IMR-90 (cell line): ENCODE measurements at regions not wholly inside any gene's neighbourhood (a gene's known extent, or its start where the extent isn't known, plus 50 kb on each side); places are given as distances from the start of the nearest gene placed in this dataset.

ENCODE experiments used
- BHLHE40 ChIP-seq: fragments of 150-350 bp; IDR thresholded peaks from 2 replicates; pipeline ENCODE4 v1.6.1; 2016; ENCODE audit warnings: mild to moderate bottlenecking, low read depth, low read length
- CTCF ChIP-seq: conservative IDR thresholded peaks from 2 replicates; pipeline ENCODE4 v1.5.1; 2012; ENCODE audit warnings: mild to moderate bottlenecking, low read depth, low read length, improper control_type of control experiment
- MAFK ChIP-seq: IDR thresholded peaks from 2 replicates; pipeline ENCODE4 v1.6.1; 2012; ENCODE audit warnings: low read depth, low read length, improper control_type of control experiment
- MXI1 ChIP-seq: IDR thresholded peaks from 2 replicates; pipeline ENCODE4 v1.6.1; 2012; ENCODE audit warnings: low read depth, mild to moderate bottlenecking, low read length, moderate library complexity, borderline replicate concordance
- POLR2A ChIP-seq: IDR thresholded peaks from 2 replicates; pipeline ENCODE4 v1.6.1; 2012; ENCODE audit warnings: mild to moderate bottlenecking, low read depth, low read length
- RAD21 ChIP-seq: IDR thresholded peaks from 2 replicates; pipeline ENCODE4 v1.6.1; 2012; ENCODE audit warnings: low read length, improper control_type of control experiment
- TF ChIP-seq, protein P1 (sequence below): fragments of 150-350 bp; IDR thresholded peaks from 2 replicates; pipeline ENCODE4 v1.6.1; 2017; ENCODE audit warnings: mild to moderate bottlenecking, antibody characterized with exemption, low read length, low read depth
- TF ChIP-seq, protein P2 (sequence below): fragments of 150-350 bp; IDR thresholded peaks from 2 replicates; pipeline ENCODE4 v1.6.1; 2016; ENCODE audit warnings: low read depth, mild to moderate bottlenecking, low read length, moderate library complexity, borderline replicate concordance

DNA sequence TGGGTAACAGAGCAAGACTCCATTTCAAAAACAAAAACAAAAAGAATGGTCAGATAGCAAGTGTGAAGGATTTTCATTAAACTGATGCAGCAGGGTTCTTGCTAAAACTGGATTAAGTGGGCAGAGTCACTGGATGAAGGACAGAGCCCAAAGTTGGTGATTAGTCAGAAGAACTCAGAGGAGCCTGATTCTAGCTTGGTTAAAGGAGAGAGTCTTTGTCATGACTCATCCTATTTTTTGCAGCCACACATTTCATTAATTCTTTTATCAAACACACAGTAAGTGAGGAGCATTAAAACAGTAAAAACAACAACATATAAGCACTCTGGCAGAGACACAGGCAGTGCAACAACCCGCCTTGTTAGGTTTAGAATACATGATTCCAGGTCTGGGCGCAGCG lies 56.0 kb upstream of the EDARADD start:
- TF ChIP-seq CTCF (no peak), POLR2A (no peak), BHLHE40 (no peak), RAD21 (no peak), MXI1 (no peak), MAFK (no peak)
- TF ChIP-seq, protein P1, sequence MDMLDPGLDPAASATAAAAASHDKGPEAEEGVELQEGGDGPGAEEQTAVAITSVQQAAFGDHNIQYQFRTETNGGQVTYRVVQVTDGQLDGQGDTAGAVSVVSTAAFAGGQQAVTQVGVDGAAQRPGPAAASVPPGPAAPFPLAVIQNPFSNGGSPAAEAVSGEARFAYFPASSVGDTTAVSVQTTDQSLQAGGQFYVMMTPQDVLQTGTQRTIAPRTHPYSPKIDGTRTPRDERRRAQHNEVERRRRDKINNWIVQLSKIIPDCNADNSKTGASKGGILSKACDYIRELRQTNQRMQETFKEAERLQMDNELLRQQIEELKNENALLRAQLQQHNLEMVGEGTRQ = no peak
- TF ChIP-seq, protein P2, sequence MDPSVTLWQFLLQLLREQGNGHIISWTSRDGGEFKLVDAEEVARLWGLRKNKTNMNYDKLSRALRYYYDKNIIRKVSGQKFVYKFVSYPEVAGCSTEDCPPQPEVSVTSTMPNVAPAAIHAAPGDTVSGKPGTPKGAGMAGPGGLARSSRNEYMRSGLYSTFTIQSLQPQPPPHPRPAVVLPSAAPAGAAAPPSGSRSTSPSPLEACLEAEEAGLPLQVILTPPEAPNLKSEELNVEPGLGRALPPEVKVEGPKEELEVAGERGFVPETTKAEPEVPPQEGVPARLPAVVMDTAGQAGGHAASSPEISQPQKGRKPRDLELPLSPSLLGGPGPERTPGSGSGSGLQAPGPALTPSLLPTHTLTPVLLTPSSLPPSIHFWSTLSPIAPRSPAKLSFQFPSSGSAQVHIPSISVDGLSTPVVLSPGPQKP = no peak
